Activated B cell treated with CpG ODN at 0.5 μM for 24 hours (primary cell): ENCODE measurements at regions not wholly inside any gene's neighbourhood (a gene's known extent, or its start where the extent isn't known, plus 50 kb on each side); places are given as distances from the start of the nearest gene placed in this dataset.

Experiments
- ATAC-seq: fragments of 200-7000 bp; cut with Tn5 transposase; one replicate; pipeline ENCODE4 v1.10.0; 2021; ENCODE audit warnings: low read depth, mild to moderate bottlenecking, moderate library complexity
- CTCF ChIA-PET: fragments of 350-600 bp; sonication (Branson Sonifier 250); formaldehyde crosslinking; loops from one replicate; lab custom pipeline; 2021; ENCODE audit warnings: antibody characterized with exemption; lab: Charles Lee
- POLR2A ChIA-PET: fragments of 350-600 bp; sonication (Branson Sonifier 250); formaldehyde crosslinking; loops from one replicate; lab custom pipeline; 2021; ENCODE audit warnings: antibody characterized with exemption; lab: Charles Lee
- DNase-seq: peaks from one replicate; pipeline ENCODE4 v3.0.0; 2022
- H3K27ac Mint-ChIP-seq: one replicate; pipeline ENCODE4 v1.8.0; 2020; ENCODE audit warnings: mixed read lengths
- H3K27me3 Mint-ChIP-seq: one replicate; pipeline ENCODE4 v1.8.0; 2021; ENCODE audit warnings: mixed read lengths
- H3K36me3 Mint-ChIP-seq: one replicate; pipeline ENCODE4 v1.8.0; 2021; ENCODE audit warnings: low read depth, mixed read lengths
- H3K4me1 Mint-ChIP-seq: one replicate; pipeline ENCODE4 v1.8.0; 2021; ENCODE audit warnings: mixed read lengths
- H3K4me3 Mint-ChIP-seq: one replicate; pipeline ENCODE4 v1.8.0; 2020; ENCODE audit warnings: mild to moderate bottlenecking, mixed read lengths
- H3K9me3 Mint-ChIP-seq: one replicate; pipeline ENCODE4 v1.8.0; 2020; ENCODE audit warnings: mixed read lengths
- CTCF ChIP-seq: fragments of 200-600 bp; IDR thresholded peaks from one replicate; pipeline ENCODE4 v1.8.0; 2022; ENCODE audit warnings: antibody characterized with exemption, mild to moderate bottlenecking
- intact Hi-C: fragments of 100-400 bp; cut with micrococcal nuclease; formaldehyde crosslinking; loops from one replicate; pipeline ENCODE4 v1.15.1; 2024

GRCh38 chr18:78737006-78737915, 242.4 kb upstream of the SALL3 start:
- Mint-ChIP-seq H3K27ac (no peak overlapping the region), H3K27me3 (no peaks in the 10 kb centered on the region), H3K4me1 (no peaks in the 10 kb centered on the region), H3K9me3 (no peaks in the 10 kb centered on the region), H3K4me3 (no peak overlapping the region), H3K36me3 (no peaks in the 10 kb centered on the region)
- CTCF ChIA-PET: no interaction called here
- POLR2A ChIA-PET: no interaction called here
- no peak for ATAC-seq
- intact Hi-C loops: loop anchor here (5.0 kb wide), 1 partner anchor 790 kb away; no protein-coding TSS in a partner anchor
- no peak for DNase-seq
- TF ChIP-seq CTCF: no peak

- POLR2A ChIA-PET: no interaction called here
Measured at GRCh38 chr18:78738076-78738690, 241.4 kb upstream of the SALL3 start.

GRCh38 chr18:78739115-78739514, 240.5 kb upstream of the SALL3 start:
- Mint-ChIP-seq H3K4me1 (no peaks in the 10 kb centered on the region), H3K36me3 (no peaks in the 10 kb centered on the region)

More at GRCh38 chr18:78738076-78738690, 241.4 kb upstream of the SALL3 start:
- TF ChIP-seq CTCF: no peak
- Mint-ChIP-seq H3K36me3 (no peaks in the 10 kb centered on the region), H3K9me3 (no peaks in the 10 kb centered on the region), H3K4me1 (no peaks in the 10 kb centered on the region), H3K4me3 (no peak overlapping the region), H3K27ac (no peak overlapping the region), H3K27me3 (no peaks in the 10 kb centered on the region)
- ATAC-seq: no peak
- no peak for DNase-seq
- CTCF ChIA-PET: no interaction called here
- intact Hi-C loops: loop anchor here (5.0 kb wide), 1 partner anchor 791 kb away; no protein-coding TSS in a partner anchor

GRCh38 chr18:78739882-78740677, 239.5 kb upstream of the SALL3 start:
- TF ChIP-seq CTCF: no peak
- POLR2A ChIA-PET: no interaction called here
- Mint-ChIP-seq H3K4me3 (no peak overlapping the region), H3K36me3 (no peaks in the 10 kb centered on the region), H3K27ac (no peak overlapping the region), H3K9me3 (no peaks in the 10 kb centered on the region), H3K27me3 (no peaks in the 10 kb centered on the region), H3K4me1 (no peaks in the 10 kb centered on the region)
- intact Hi-C loops: loop anchor here (5.0 kb wide), 1 partner anchor 793 kb away; no protein-coding TSS in a partner anchor
- CTCF ChIA-PET: no interaction called here
- ATAC-seq (no peak), DNase-seq (no peak)

More at GRCh38 chr18:78739115-78739514, 240.5 kb upstream of the SALL3 start:
- ATAC-seq (no peak), DNase-seq (no peak)
- no peaks in the 10 kb centered on the region for H3K27me3 Mint-ChIP-seq
- TF ChIP-seq CTCF: no peak
- no peak overlapping the region for H3K4me3 Mint-ChIP-seq
- H3K9me3 Mint-ChIP-seq: no peaks in the 10 kb centered on the region
- CTCF ChIA-PET: no interaction called here
- intact Hi-C loops: loop anchor here (5.0 kb wide), 1 partner anchor 792 kb away; no protein-coding TSS in a partner anchor
- H3K27ac Mint-ChIP-seq: no peak overlapping the region
- POLR2A ChIA-PET: no interaction called here
